Natural killer cell (primary cell): ENCODE measurements at regions not wholly inside any gene's neighbourhood (a gene's known extent, or its start where the extent isn't known, plus 50 kb on each side); places are given as distances from the start of the nearest gene placed in this dataset.
A peak's percentile ranks its signal among the peaks of the same experiment; 100 is the strongest.

Experiments used
- ATAC-seq, 3 donors: fragments of 150-1000 bp in 2 of 3; fragments of 200-7000 bp in 1 of 3; cut with Tn5 transposase; 1 replicate in 1 of 3; 2 replicates in 2 of 3; pipeline ENCODE4 v1.10.0; 2021; ENCODE audit warnings: mild to moderate bottlenecking in 2 of 3, moderate library complexity in 2 of 3
- DNase-seq, 2 donors: peaks; one replicate each; pipeline versions ENCODE4 v3.0.0 to v3.0.0-alpha.2; 2013 to 2021; ENCODE audit warnings: mixed read lengths in 1 of 2
- H3K27ac ChIP-seq: one replicate; pipeline ENCODE4 v1.5.1; 2013; ENCODE audit warnings: mild to moderate bottlenecking, low read length
- H3K27me3 ChIP-seq: one replicate; pipeline ENCODE4 v1.6.1; 2013; ENCODE audit warnings: low read length; ENCODE audit not compliant: control insufficient read depth, insufficient read depth
- H3K36me3 ChIP-seq: one replicate; pipeline ENCODE4 v1.6.1; 2013; ENCODE audit warnings: low read length; ENCODE audit not compliant: control insufficient read depth, insufficient read depth
- H3K4me1 ChIP-seq: one replicate; pipeline ENCODE4 v1.6.1; 2013; ENCODE audit warnings: low read length; ENCODE audit not compliant: control insufficient read depth, insufficient read depth
- H3K4me3 ChIP-seq: one replicate; pipeline ENCODE4 v1.5.1; 2013; ENCODE audit warnings: low read length
- H3K9me3 ChIP-seq: one replicate; pipeline ENCODE4 v1.6.1; 2013; ENCODE audit warnings: low read length; ENCODE audit not compliant: control insufficient read depth, insufficient read depth
- H3K27ac Mint-ChIP-seq, 2 donors: one replicate each; pipeline ENCODE4 v1.8.0; 2022; ENCODE audit warnings: mild to moderate bottlenecking in 2 of 2, mixed read lengths in 2 of 2, moderate library complexity in 1 of 2
- H3K27me3 Mint-ChIP-seq, 2 donors: one replicate each; pipeline ENCODE4 v1.8.0; 2022; ENCODE audit warnings: low read depth in 2 of 2, mixed read lengths in 2 of 2
- H3K36me3 Mint-ChIP-seq: one replicate; pipeline ENCODE4 v1.8.0; 2022; ENCODE audit warnings: mixed read lengths
- H3K4me1 Mint-ChIP-seq, 2 donors: one replicate each; pipeline ENCODE4 v1.8.0; 2022; ENCODE audit warnings: mixed read lengths in 2 of 2
- H3K4me3 Mint-ChIP-seq: one replicate; pipeline ENCODE4 v1.8.0; 2022; ENCODE audit warnings: mild to moderate bottlenecking, moderate library complexity, mixed read lengths
- H3K9me3 Mint-ChIP-seq, 2 donors: one replicate each; pipeline ENCODE4 v1.8.0; 2022; ENCODE audit warnings: mixed read lengths in 2 of 2
- WGBS: methylation state at CpG from one replicate; pipeline ENCODE4 v1.1.7; 2013; ENCODE audit warnings: missing lambda C conversion rate; ENCODE audit not compliant: insufficient coverage; 5-methylcytosine and 5-hydroxymethylcytosine counted together
- intact Hi-C: fragments of 100-400 bp; cut with micrococcal nuclease; formaldehyde crosslinking; loops from one replicate; pipeline ENCODE4 v1.14.2; 2022
- TF ChIP-seq, protein P1 (sequence below): fragments of 200-600 bp; IDR thresholded peaks from one replicate; pipeline ENCODE4 v1.8.0; 2022; ENCODE audit warnings: antibody characterized with exemption

DNA sequence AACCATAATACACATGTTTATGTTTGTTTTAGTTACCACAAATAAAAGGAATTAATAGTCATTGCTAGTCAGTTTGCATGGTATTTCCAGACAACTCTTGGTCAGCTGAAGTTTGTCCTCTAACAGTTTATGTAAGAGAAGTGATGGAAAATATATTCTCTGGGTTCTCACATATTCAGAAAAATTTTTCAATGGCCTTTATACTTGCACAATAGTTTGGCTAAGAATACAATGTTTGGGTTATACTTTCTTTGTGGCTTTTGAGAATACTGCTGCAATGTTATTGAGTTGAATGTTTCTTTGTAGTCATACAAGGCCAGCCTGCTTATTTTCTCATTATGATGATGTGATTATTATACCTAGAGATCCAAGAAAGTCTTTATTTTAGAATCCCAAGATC lies 133.9 kb downstream of the RAP2B start:
- DNase-seq (no peak), ATAC-seq (no peak)
- Histone ChIP-seq H3K27ac (no peak overlapping the region), H3K36me3 (no peaks in the 10 kb centered on the region), H3K9me3 (no peaks in the 10 kb centered on the region), H3K27me3 (no peaks in the 10 kb centered on the region), H3K4me3 (no peak overlapping the region), H3K4me1 (no peaks in the 10 kb centered on the region)
- intact Hi-C loops = no loop called here
- no peak overlapping the region for H3K4me3 Mint-ChIP-seq
- no peaks in the 10 kb centered on the region for H3K9me3 Mint-ChIP-seq
- peaks cover 10 to 11% of the 10 kb centered on the region in 2 donors for H3K4me1 Mint-ChIP-seq
- H3K36me3 Mint-ChIP-seq = no peaks in the 10 kb centered on the region
- H3K27me3 Mint-ChIP-seq = no peaks in the 10 kb centered on the region
- TF ChIP-seq, protein P1, sequence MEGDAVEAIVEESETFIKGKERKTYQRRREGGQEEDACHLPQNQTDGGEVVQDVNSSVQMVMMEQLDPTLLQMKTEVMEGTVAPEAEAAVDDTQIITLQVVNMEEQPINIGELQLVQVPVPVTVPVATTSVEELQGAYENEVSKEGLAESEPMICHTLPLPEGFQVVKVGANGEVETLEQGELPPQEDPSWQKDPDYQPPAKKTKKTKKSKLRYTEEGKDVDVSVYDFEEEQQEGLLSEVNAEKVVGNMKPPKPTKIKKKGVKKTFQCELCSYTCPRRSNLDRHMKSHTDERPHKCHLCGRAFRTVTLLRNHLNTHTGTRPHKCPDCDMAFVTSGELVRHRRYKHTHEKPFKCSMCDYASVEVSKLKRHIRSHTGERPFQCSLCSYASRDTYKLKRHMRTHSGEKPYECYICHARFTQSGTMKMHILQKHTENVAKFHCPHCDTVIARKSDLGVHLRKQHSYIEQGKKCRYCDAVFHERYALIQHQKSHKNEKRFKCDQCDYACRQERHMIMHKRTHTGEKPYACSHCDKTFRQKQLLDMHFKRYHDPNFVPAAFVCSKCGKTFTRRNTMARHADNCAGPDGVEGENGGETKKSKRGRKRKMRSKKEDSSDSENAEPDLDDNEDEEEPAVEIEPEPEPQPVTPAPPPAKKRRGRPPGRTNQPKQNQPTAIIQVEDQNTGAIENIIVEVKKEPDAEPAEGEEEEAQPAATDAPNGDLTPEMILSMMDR = no peak
- no peak overlapping the region for H3K27ac Mint-ChIP-seq

GRCh38 chr3:153305189-153305588 lies 143.2 kb downstream of the RAP2B start:
- H3K4me1 ChIP-seq = no peaks in the 10 kb centered on the region
- Mint-ChIP-seq H3K36me3 (no peaks in the 10 kb centered on the region), H3K4me3 (no peak overlapping the region), H3K27ac (no peak overlapping the region), H3K4me1 (no peaks in the 10 kb centered on the region), H3K27me3 (no peaks in the 10 kb centered on the region), H3K9me3 (no peaks in the 10 kb centered on the region)
- TF ChIP-seq, protein P1 = no peak
- DNase-seq (no peak), ATAC-seq (no peak)
- no peaks in the 10 kb centered on the region for H3K27me3 ChIP-seq
- no peaks in the 10 kb centered on the region for H3K36me3 ChIP-seq
- intact Hi-C loops = no loop called here
- whole genome bisulfite sequencing = 83% methylated on average over 2 of the region's 2 CpGs
- H3K9me3 ChIP-seq = no peaks in the 10 kb centered on the region
- H3K4me3 ChIP-seq = no peak overlapping the region
- no peak overlapping the region for H3K27ac ChIP-seq

DNA sequence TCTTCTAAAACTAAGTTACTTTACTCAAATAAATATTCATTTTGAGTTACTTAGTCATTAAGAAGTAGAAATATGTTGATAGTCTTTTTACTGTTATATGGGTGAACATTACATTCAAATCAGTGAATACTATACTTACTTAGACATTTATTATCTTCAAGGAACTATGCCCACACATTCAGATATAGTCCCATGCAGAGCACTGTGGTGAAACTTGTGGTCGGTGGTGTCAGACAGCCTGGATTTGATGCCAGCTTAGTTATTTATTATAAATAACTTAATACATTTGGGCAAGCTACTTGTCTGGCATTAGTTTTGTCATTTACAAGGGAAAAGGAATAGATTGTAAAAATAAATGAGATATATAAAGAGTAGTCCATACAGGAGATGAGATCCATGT lies 149.5 kb downstream of the RAP2B start:
- ATAC-seq = peak in 1 of 3 donors; percentile 49
- TF ChIP-seq, protein P1 = no peak
- H3K36me3 Mint-ChIP-seq = no peaks in the 10 kb centered on the region
- Histone ChIP-seq H3K4me3 (no peak overlapping the region), H3K27ac (no peak overlapping the region), H3K36me3 (no peaks in the 10 kb centered on the region), H3K27me3 (no peaks in the 10 kb centered on the region), H3K9me3 (no peaks in the 10 kb centered on the region), H3K4me1 (no peaks in the 10 kb centered on the region)
- no CpG with 5 or more reads among the region's 1 CpG for WGBS
- H3K27me3 Mint-ChIP-seq = no peaks in the 10 kb centered on the region
- H3K4me1 Mint-ChIP-seq = peaks cover 15 to 20% of the 10 kb centered on the region in 2 donors
- DNase-seq = no peak
- peak overlapping the region; percentile 17 for H3K4me3 Mint-ChIP-seq
- no peaks in the 10 kb centered on the region for H3K9me3 Mint-ChIP-seq
- intact Hi-C loops = no loop called here
- H3K27ac Mint-ChIP-seq = no peak overlapping the region

- Mint-ChIP-seq H3K27ac (peak overlapping the region in 1 of 2 donors; percentile 64), H3K4me3 (peak overlapping the region; percentile 57), H3K9me3 (no peaks in the 10 kb centered on the region), H3K4me1 (peaks cover 15 to 20% of the 10 kb centered on the region in 2 donors), H3K36me3 (no peaks in the 10 kb centered on the region), H3K27me3 (no peaks in the 10 kb centered on the region)
- H3K27me3 ChIP-seq = no peaks in the 10 kb centered on the region
- H3K36me3 ChIP-seq = no peaks in the 10 kb centered on the region
- ATAC-seq = no peak
- DNase-seq = no peak
- H3K27ac ChIP-seq = no peak overlapping the region
- intact Hi-C loops = no loop called here
- no peak overlapping the region for H3K4me3 ChIP-seq
- no peaks in the 10 kb centered on the region for H3K4me1 ChIP-seq
- TF ChIP-seq, protein P1 = no peak
- 100% methylated on average over 1 of the region's 1 CpG for WGBS
- H3K9me3 ChIP-seq = no peaks in the 10 kb centered on the region
Observed at GRCh38 chr3:153313302-153313965, 151.4 kb downstream of the RAP2B start.
